ENCODE measurements at regions not wholly inside any gene's neighbourhood (a gene's known extent, or its start where the extent isn't known, plus 50 kb on each side); places are given as distances from the start of the nearest gene placed in this dataset.

DNA sequence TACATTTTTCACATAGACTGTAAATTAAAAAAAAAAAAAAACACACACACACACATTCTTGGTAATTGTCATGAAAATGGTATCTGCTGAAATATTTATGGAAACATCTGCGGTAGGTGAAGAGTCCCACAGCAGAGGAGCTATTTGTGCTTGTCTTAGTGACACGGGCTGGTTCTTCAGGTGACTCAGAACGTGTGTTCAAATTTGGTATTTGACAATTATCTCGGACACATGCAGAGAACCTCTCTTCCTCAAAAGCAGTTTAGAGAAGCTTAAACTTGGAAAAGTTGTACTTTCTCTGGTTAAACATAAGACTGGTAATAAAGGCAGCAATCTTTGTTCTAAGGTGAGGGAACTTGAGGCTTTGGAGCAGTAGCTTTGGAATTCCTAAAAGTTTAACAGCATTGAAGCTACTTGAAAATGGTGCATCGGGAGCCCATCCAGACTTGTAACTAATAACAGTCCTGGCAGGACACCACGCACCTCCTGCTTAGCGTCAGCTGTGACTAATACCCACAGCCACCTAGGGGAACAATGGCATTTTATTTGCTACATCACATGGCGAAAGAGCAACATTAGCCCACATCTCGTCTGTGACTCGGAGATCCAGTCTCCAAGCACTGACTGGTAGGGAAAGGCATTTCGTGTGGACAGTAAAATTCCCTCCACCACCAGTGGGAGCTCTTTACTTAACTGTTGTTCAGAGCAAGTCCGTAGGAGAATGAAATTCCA lies 1505.1 kb upstream of the SLC10A2 start:
- H3K27ac ChIP-seq: no peak overlapping the region
- no peaks in the 10 kb centered on the region for H3K9me2 ChIP-seq (replicated peaks; ENCODE audit: insufficient read depth)
- no peaks in the 10 kb centered on the region for H3K36me3 ChIP-seq (replicated peaks; ENCODE audit: insufficient read depth, low read depth)
- WGBS (ENCODE audit: low lambda C conversion rate, missing lambda C conversion rate): 39% methylated on average over 12 of the region's 12 CpGs
- no peaks in the 10 kb centered on the region for H3K79me2 ChIP-seq
- H3K27me3 ChIP-seq: no peaks in the 10 kb centered on the region
- peak overlapping the region; percentile 8 for H2AFZ ChIP-seq
- TF ChIP-seq EZH2phosphoT487 (IDR thresholded peaks at IDR 0.05; ENCODE audit: low read depth, severe bottlenecking, unreplicated experiment) (no peak), EZH2 (IDR thresholded peaks at IDR 0.05; ENCODE audit: borderline replicate concordance) (no peak)
- TF ChIP-seq, protein P1, sequence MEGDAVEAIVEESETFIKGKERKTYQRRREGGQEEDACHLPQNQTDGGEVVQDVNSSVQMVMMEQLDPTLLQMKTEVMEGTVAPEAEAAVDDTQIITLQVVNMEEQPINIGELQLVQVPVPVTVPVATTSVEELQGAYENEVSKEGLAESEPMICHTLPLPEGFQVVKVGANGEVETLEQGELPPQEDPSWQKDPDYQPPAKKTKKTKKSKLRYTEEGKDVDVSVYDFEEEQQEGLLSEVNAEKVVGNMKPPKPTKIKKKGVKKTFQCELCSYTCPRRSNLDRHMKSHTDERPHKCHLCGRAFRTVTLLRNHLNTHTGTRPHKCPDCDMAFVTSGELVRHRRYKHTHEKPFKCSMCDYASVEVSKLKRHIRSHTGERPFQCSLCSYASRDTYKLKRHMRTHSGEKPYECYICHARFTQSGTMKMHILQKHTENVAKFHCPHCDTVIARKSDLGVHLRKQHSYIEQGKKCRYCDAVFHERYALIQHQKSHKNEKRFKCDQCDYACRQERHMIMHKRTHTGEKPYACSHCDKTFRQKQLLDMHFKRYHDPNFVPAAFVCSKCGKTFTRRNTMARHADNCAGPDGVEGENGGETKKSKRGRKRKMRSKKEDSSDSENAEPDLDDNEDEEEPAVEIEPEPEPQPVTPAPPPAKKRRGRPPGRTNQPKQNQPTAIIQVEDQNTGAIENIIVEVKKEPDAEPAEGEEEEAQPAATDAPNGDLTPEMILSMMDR (IDR thresholded peaks at IDR 0.05; ENCODE audit: poor library complexity): peak; percentile 85
- H3K4me2 ChIP-seq: peak overlapping the region; percentile 58
- no peaks in the 10 kb centered on the region for H3K9me3 ChIP-seq (ENCODE audit: low read depth)
- peak; percentile 87 for DNase-seq (ENCODE audit: low spot score)
- no peak overlapping the region for H3K4me3 ChIP-seq
- H3K4me1 ChIP-seq (ENCODE audit: insufficient read depth): no peaks in the 10 kb centered on the region
- no peaks in the 10 kb centered on the region for H4K20me1 ChIP-seq (ENCODE audit: insufficient read depth, poor library complexity, severe bottlenecking)

DNA sequence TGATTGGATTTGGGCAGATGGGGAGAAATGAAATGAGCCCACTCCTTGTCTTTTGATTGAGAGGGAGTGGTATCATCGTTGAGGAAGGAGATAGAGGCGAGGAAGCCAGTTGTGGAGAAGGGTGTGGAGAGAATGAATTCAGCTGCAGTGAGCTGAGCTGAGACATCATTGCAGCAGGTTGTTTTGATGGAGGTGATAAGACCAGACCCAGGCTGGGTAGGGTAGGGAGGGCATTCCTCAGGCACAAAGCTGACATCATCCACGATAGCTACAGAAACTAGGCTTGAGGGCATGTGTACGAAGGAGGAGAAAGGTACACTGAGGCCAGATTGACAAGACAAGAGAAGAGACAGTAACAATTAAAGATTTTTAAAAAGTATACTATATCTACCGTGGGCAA lies 1500.9 kb upstream of the SLC10A2 start:
- TF ChIP-seq EZH2 (IDR thresholded peaks at IDR 0.05; ENCODE audit: borderline replicate concordance) (no peak), EZH2phosphoT487 (IDR thresholded peaks at IDR 0.05; ENCODE audit: low read depth, severe bottlenecking, unreplicated experiment) (no peak)
- TF ChIP-seq, protein P1 (IDR thresholded peaks at IDR 0.05; ENCODE audit: poor library complexity): no peak
- no peak overlapping the region for H2AFZ ChIP-seq
- H3K27me3 ChIP-seq: no peaks in the 10 kb centered on the region
- no peaks in the 10 kb centered on the region for H3K9me2 ChIP-seq (replicated peaks; ENCODE audit: insufficient read depth)
- H3K9me3 ChIP-seq (ENCODE audit: low read depth): no peaks in the 10 kb centered on the region
- no peak overlapping the region for H3K27ac ChIP-seq
- no peaks in the 10 kb centered on the region for H3K79me2 ChIP-seq
- H4K20me1 ChIP-seq (ENCODE audit: insufficient read depth, poor library complexity, severe bottlenecking): no peaks in the 10 kb centered on the region
- 90% methylated on average over 5 of the region's 5 CpGs for WGBS (ENCODE audit: low lambda C conversion rate, missing lambda C conversion rate)
- no peak overlapping the region for H3K4me3 ChIP-seq
- no peaks in the 10 kb centered on the region for H3K36me3 ChIP-seq (replicated peaks; ENCODE audit: insufficient read depth, low read depth)
- H3K4me2 ChIP-seq: no peak overlapping the region
- H3K4me1 ChIP-seq (ENCODE audit: insufficient read depth): no peaks in the 10 kb centered on the region
- no peak for DNase-seq (ENCODE audit: low spot score)

DNA sequence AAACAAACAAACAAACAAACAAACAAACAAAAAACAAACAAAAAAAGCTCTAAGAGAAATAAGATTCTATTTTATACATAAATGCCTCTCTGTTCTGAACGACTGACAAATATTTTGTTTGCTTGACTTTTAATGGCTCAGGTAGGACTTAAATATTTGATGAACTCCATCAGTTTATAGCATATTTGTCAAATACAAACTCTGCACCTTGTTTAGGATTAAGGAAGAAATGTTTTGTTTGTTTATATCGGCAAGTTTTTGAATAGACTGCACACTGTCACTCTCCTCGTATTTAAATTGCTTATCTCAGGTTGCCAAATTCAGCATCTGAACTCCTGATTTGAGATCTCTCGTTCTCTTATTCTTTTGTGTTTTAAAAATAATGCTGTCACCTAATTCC lies 1499.7 kb upstream of the SLC10A2 start:
- Histone ChIP-seq H4K20me1 (ENCODE audit: insufficient read depth, poor library complexity, severe bottlenecking) (no peaks in the 10 kb centered on the region), H3K27me3 (no peaks in the 10 kb centered on the region), H3K4me1 (ENCODE audit: insufficient read depth) (no peaks in the 10 kb centered on the region), H3K27ac (no peak overlapping the region), H3K4me3 (no peak overlapping the region), H3K79me2 (no peaks in the 10 kb centered on the region), H2AFZ (no peak overlapping the region), H3K4me2 (no peak overlapping the region), H3K9me3 (ENCODE audit: low read depth) (no peaks in the 10 kb centered on the region), H3K9me2 (replicated peaks; ENCODE audit: insufficient read depth) (no peaks in the 10 kb centered on the region), H3K36me3 (replicated peaks; ENCODE audit: insufficient read depth, low read depth) (no peaks in the 10 kb centered on the region)
- no peak for TF ChIP-seq EZH2 (IDR thresholded peaks at IDR 0.05; ENCODE audit: borderline replicate concordance)
- no peak for TF ChIP-seq EZH2phosphoT487 (IDR thresholded peaks at IDR 0.05; ENCODE audit: low read depth, severe bottlenecking, unreplicated experiment)
- TF ChIP-seq, protein P1 (IDR thresholded peaks at IDR 0.05; ENCODE audit: poor library complexity): no peak
- DNase-seq (ENCODE audit: low spot score): no peak
- 79% methylated on average over 4 of the region's 4 CpGs for WGBS (ENCODE audit: low lambda C conversion rate, missing lambda C conversion rate)

Data from hepatocyte (in vitro differentiated cells).